ENCODE measurements at regions not wholly inside any gene's neighbourhood (a gene's known extent, or its start where the extent isn't known, plus 50 kb on each side); places are given as distances from the start of the nearest gene placed in this dataset.
"Not testable (repeated sequence)": the region's sequence is repeated elsewhere in the genome, so short reads cannot be mapped to it uniquely, and the experiment has no call there.

- no peak for DNase-seq
These were observed 661.5 kb upstream of the LINC00305 start for GRCh38 chr18:64810354-64810753.

GRCh38 chr18:64809801-64810200 is 660.9 kb upstream of the LINC00305 start:
- DNase-seq = no peak

GRCh38 chr18:64807560-64807959 is 658.7 kb upstream of the LINC00305 start:
- no peak for DNase-seq

- DNase-seq = no peak
These were observed 657.8 kb upstream of the LINC00305 start for GRCh38 chr18:64806691-64807090.

- no peak for DNase-seq
These were observed 657.3 kb upstream of the LINC00305 start for GRCh38 chr18:64806232-64806631.

- DNase-seq = no peak
These were observed 654.6 kb upstream of the LINC00305 start for GRCh38 chr18:64803471-64803870.

- DNase-seq = no peak
These were observed 651.3 kb upstream of the LINC00305 start for GRCh38 chr18:64800151-64800550.

GRCh38 chr18:64799376-64799775 is 650.5 kb upstream of the LINC00305 start:
- no peak for DNase-seq

GRCh38 chr18:64791236-64791635 is 642.3 kb upstream of the LINC00305 start:
- no peak for DNase-seq

GRCh38 chr18:64785686-64786085 is 636.8 kb upstream of the LINC00305 start:
- no peak for DNase-seq

- DNase-seq = no peak
These were observed 628.7 kb upstream of the LINC00305 start for GRCh38 chr18:64777556-64777955.

- no peak for DNase-seq
These were observed 617.0 kb upstream of the LINC00305 start for GRCh38 chr18:64765908-64766307.

- no peak for DNase-seq
These were observed 603.8 kb upstream of the LINC00305 start for GRCh38 chr18:64752707-64753106.

- DNase-seq = no peak
These were observed 601.0 kb upstream of the LINC00305 start for GRCh38 chr18:64749884-64750283.

GRCh38 chr18:64747803-64748202 is 598.9 kb upstream of the LINC00305 start:
- no peak for DNase-seq

- no peak for DNase-seq
These were observed 594.0 kb upstream of the LINC00305 start for GRCh38 chr18:64742898-64743297.

GRCh38 chr18:64734063-64734462 is 585.2 kb upstream of the LINC00305 start:
- no peak for DNase-seq

- not testable (repeated sequence) for DNase-seq
These were observed 576.8 kb upstream of the LINC00305 start for GRCh38 chr18:64725657-64726056.

GRCh38 chr18:64720781-64721464 is 572.0 kb upstream of the LINC00305 start:
- DNase-seq = no peak

GRCh38 chr18:64718808-64719207 is 569.9 kb upstream of the LINC00305 start:
- DNase-seq = no peak

GRCh38 chr18:64717026-64717425 is 568.1 kb upstream of the LINC00305 start:
- no peak for DNase-seq

- DNase-seq = no peak
These were observed 565.2 kb upstream of the LINC00305 start for GRCh38 chr18:64714086-64714485.

- DNase-seq = peak; percentile 6
These were observed 564.4 kb upstream of the LINC00305 start for GRCh38 chr18:64713284-64713683.

- DNase-seq = no peak
These were observed 563.1 kb upstream of the LINC00305 start for GRCh38 chr18:64712035-64712434.

GRCh38 chr18:64710105-64710861 is 561.4 kb upstream of the LINC00305 start:
- DNase-seq = no peak
